ENCODE measurements at regions not wholly inside any gene's neighbourhood (a gene's known extent, or its start where the extent isn't known, plus 50 kb on each side); places are given as distances from the start of the nearest gene placed in this dataset.

GRCh38 chr6:115873901-115874300, 186.8 kb downstream of the FRK start:
- Histone ChIP-seq H3K9me1 (ENCODE audit: control insufficient read depth, insufficient read depth, low read length) (no peaks in the 10 kb centered on the region), H3K4me3 (no peak overlapping the region), H3K9me3 (replicated peaks; ENCODE audit: control insufficient read depth, insufficient read depth, low read depth, low read length) (no peaks in the 10 kb centered on the region), H3K27me3 (ENCODE audit: control insufficient read depth in 2 of 2, insufficient read depth in 2 of 2, low read length in 2 of 2) (no peaks in the 10 kb centered on the region), H3K27ac (ENCODE audit: extremely low read depth, low read depth, low read length) (no peak overlapping the region), H3K79me2 (ENCODE audit: control insufficient read depth, insufficient read depth, low read length) (no peaks in the 10 kb centered on the region), H3K4me2 (ENCODE audit: insufficient read depth, low read length) (no peak overlapping the region), H4K20me1 (replicated peaks; ENCODE audit: control insufficient read depth, insufficient read depth, low read length) (no peaks in the 10 kb centered on the region), H3K4me1 (replicated peaks in 1 of 2; ENCODE audit: control insufficient read depth in 2 of 2, insufficient read depth in 2 of 2, low read length in 2 of 2) (no peaks in the 10 kb centered on the region), H3K36me3 (ENCODE audit: control insufficient read depth, insufficient read depth, low read length) (no peaks in the 10 kb centered on the region), H2AFZ (ENCODE audit: low read depth, low read length) (no peak overlapping the region), H3K9ac (ENCODE audit: insufficient read depth in 1 of 2, low read depth in 2 of 2, low read length in 2 of 2) (no peak overlapping the region)
- intact Hi-C loops (cut with micrococcal nuclease): no loop called here
- TF ChIP-seq SMARCA5 (IDR thresholded peaks at IDR 0.05): no peak
- no peak for TF ChIP-seq GTF2A2 (tag; IDR thresholded peaks at IDR 0.05)
- TF ChIP-seq GABPA (tag; conservative IDR thresholded peaks at IDR 0.05; ENCODE audit: low read depth): no peak
- TF ChIP-seq THRAP3 (IDR thresholded peaks at IDR 0.05; ENCODE audit: borderline replicate concordance): no peak
- TF ChIP-seq SMAD3 (CRISPR knock-in tag; conservative IDR thresholded peaks at IDR 0.05): no peak
- no peak for TF ChIP-seq SPI1 (IDR thresholded peaks at IDR 0.05; ENCODE audit: borderline replicate concordance, low read depth, low read length)
- no peak for TF ChIP-seq IRF9 (tag; IDR thresholded peaks at IDR 0.05)
- no peak for TF ChIP-seq ZNF79 (CRISPR knock-in tag; IDR thresholded peaks at IDR 0.05; ENCODE audit: low read depth)
- WGBS (ENCODE audit: insufficient coverage, low coverage, missing lambda C conversion rate): 0% methylated on average over 1 of the region's 1 CpG
- POLR2A ChIA-PET: interaction anchor here (0.6 kb wide), 1 partner anchor 33 kb away, joined by 3 read pairs; no protein-coding TSS in a partner anchor
- CTCF ChIA-PET (ENCODE audit: low intra/inter-chr PET ratio): no interaction called here
- FAIRE-seq (no peak), DNase-seq (ENCODE audit: extremely low read depth in 1 of 4, low spot score in 3 of 4) (no peak), ATAC-seq (no peak)
- in situ Hi-C loops (cut with MboI): no loop called here
- BruUV-seq (replicated peaks): no TSS peak

All from K562 (cell line).